ENCODE measurements at regions not wholly inside any gene's neighbourhood (a gene's known extent, or its start where the extent isn't known, plus 50 kb on each side); places are given as distances from the start of the nearest gene placed in this dataset.

- Histone ChIP-seq H3K27ac (ENCODE audit: insufficient read depth, low read depth, low read length) (no peak overlapping the region), H3K9me1 (replicated peaks; ENCODE audit: control insufficient read depth, extremely low read depth, insufficient read depth, low read length) (no peaks in the 10 kb centered on the region), H3K4me1 (ENCODE audit: control insufficient read depth, extremely low read depth, insufficient read depth, low read length) (no peaks in the 10 kb centered on the region), H3K4me2 (ENCODE audit: insufficient read depth, low read length) (no peak overlapping the region), H3K36me3 (ENCODE audit: control insufficient read depth in 2 of 2, extremely low read depth in 1 of 2, insufficient read depth in 2 of 2, low read length in 2 of 2) (no peaks in the 10 kb centered on the region), H3K4me3 (replicated peaks in 1 of 3; ENCODE audit: insufficient read depth in 1 of 3, low read depth in 1 of 3, low read length in 3 of 3) (no peak overlapping the region), H3K9ac (replicated peaks; ENCODE audit: extremely low read depth, insufficient read depth, low read length) (no peak overlapping the region), H3K27me3 (ENCODE audit: control insufficient read depth in 2 of 2, insufficient read depth in 2 of 2, low read length in 2 of 2) (no peaks in the 10 kb centered on the region), H3K79me2 (ENCODE audit: control insufficient read depth, insufficient read depth, low read length) (no peaks in the 10 kb centered on the region), H3K9me3 (replicated peaks; ENCODE audit: control insufficient read depth, insufficient read depth, low read length) (no peaks in the 10 kb centered on the region), H4K20me1 (replicated peaks; ENCODE audit: control insufficient read depth, extremely low read depth, insufficient read depth, low read length) (no peaks in the 10 kb centered on the region), H2AFZ (ENCODE audit: low read depth, low read length) (no peak overlapping the region)
- FAIRE-seq (no peak), DNase-seq (ENCODE audit: low read depth, low spot score) (no peak)
- no TSS peak for BruUV-seq (replicated peaks)
- POLR2A ChIA-PET, result no interaction called here
- intact Hi-C loops (cut with micrococcal nuclease) (no loop called here), dilution Hi-C loops (cut with MboI; ENCODE audit: extremely low pct_ligation_motif_present, low sequenced_read_pairs) (no loop called here)
- no peak for TF ChIP-seq CTCF (IDR thresholded peaks at IDR 0.05; ENCODE audit: extremely low read depth in 1 of 2, insufficient read depth in 1 of 2, low read depth in 1 of 2, low read length in 2 of 2)
- TF ChIP-seq FOS (IDR thresholded peaks at IDR 0.05; ENCODE audit: borderline replicate concordance, insufficient read depth, low read length), result no peak
- no peak for TF ChIP-seq EZH2 (IDR thresholded peaks at IDR 0.05; ENCODE audit: borderline replicate concordance, low read depth, low read length, severe bottlenecking)
- no peak for TF ChIP-seq MYC (IDR thresholded peaks at IDR 0.05; ENCODE audit: low read depth, low read length)
- CTCF ChIA-PET, result no interaction called here
These were observed 206.4 kb upstream of the SLC39A10 start for GRCh38 chr2:195450552-195451113.

GRCh38 chr2:195447323-195447975 lies 209.6 kb upstream of the SLC39A10 start:
- Histone ChIP-seq H3K27ac (ENCODE audit: insufficient read depth, low read depth, low read length) (no peak overlapping the region), H3K9me1 (replicated peaks; ENCODE audit: control insufficient read depth, extremely low read depth, insufficient read depth, low read length) (no peaks in the 10 kb centered on the region), H3K9me3 (replicated peaks; ENCODE audit: control insufficient read depth, insufficient read depth, low read length) (no peaks in the 10 kb centered on the region), H3K36me3 (ENCODE audit: control insufficient read depth in 2 of 2, extremely low read depth in 1 of 2, insufficient read depth in 2 of 2, low read length in 2 of 2) (no peaks in the 10 kb centered on the region), H3K27me3 (ENCODE audit: control insufficient read depth in 2 of 2, insufficient read depth in 2 of 2, low read length in 2 of 2) (no peaks in the 10 kb centered on the region), H3K9ac (replicated peaks; ENCODE audit: extremely low read depth, insufficient read depth, low read length) (no peak overlapping the region), H3K4me1 (ENCODE audit: control insufficient read depth, extremely low read depth, insufficient read depth, low read length) (no peaks in the 10 kb centered on the region), H4K20me1 (replicated peaks; ENCODE audit: control insufficient read depth, extremely low read depth, insufficient read depth, low read length) (no peaks in the 10 kb centered on the region), H3K4me2 (ENCODE audit: insufficient read depth, low read length) (no peak overlapping the region), H3K4me3 (replicated peaks in 1 of 3; ENCODE audit: insufficient read depth in 1 of 3, low read depth in 1 of 3, low read length in 3 of 3) (no peak overlapping the region), H2AFZ (ENCODE audit: low read depth, low read length) (no peak overlapping the region), H3K79me2 (ENCODE audit: control insufficient read depth, insufficient read depth, low read length) (no peaks in the 10 kb centered on the region)
- no TSS peak for BruUV-seq (replicated peaks)
- CTCF ChIA-PET, result no interaction called here
- TF ChIP-seq EZH2 (IDR thresholded peaks at IDR 0.05; ENCODE audit: borderline replicate concordance, low read depth, low read length, severe bottlenecking) (no peak), JUN (IDR thresholded peaks at IDR 0.05; ENCODE audit: borderline replicate concordance, insufficient read depth, insufficient read length, low read depth) (no peak), MAX (IDR thresholded peaks at IDR 0.05; ENCODE audit: insufficient read depth, insufficient read length) (no peak), MYC (IDR thresholded peaks at IDR 0.05; ENCODE audit: low read depth, low read length) (no peak), POLR2AphosphoS5 (IDR thresholded peaks at IDR 0.05; ENCODE audit: insufficient read depth, low read depth, low read length) (no peak), CTCF (IDR thresholded peaks at IDR 0.05; ENCODE audit: extremely low read depth in 1 of 2, insufficient read depth in 1 of 2, low read depth in 1 of 2, low read length in 2 of 2) (no peak), FOS (IDR thresholded peaks at IDR 0.05; ENCODE audit: borderline replicate concordance, insufficient read depth, low read length) (no peak), GATA2 (IDR thresholded peaks at IDR 0.05; ENCODE audit: insufficient read depth, insufficient read length, low read depth, low read length) (no peak), POLR2A (IDR thresholded peaks at IDR 0.05; ENCODE audit: low read depth, low read length) (no peak)
- intact Hi-C loops (cut with micrococcal nuclease) (no loop called here), dilution Hi-C loops (cut with MboI; ENCODE audit: extremely low pct_ligation_motif_present, low sequenced_read_pairs) (no loop called here)
- FAIRE-seq (no peak), DNase-seq (ENCODE audit: low read depth, low spot score) (no peak)
- POLR2A ChIA-PET, result no interaction called here

Data from endothelial cell of umbilical vein (primary cell).